Stomach (tissue), 8 donors: ENCODE measurements at regions not wholly inside any gene's neighbourhood (a gene's known extent, or its start where the extent isn't known, plus 50 kb on each side); places are given as distances from the start of the nearest gene placed in this dataset.
A peak's percentile ranks its signal among the peaks of the same experiment; 100 is the strongest.

Experiments used
- DNase-seq, 2 donors: peaks; one replicate each; pipeline versions ENCODE4 v3.0.0 to v3.0.0-alpha.2; 2013 to 2019
- H3K27ac ChIP-seq, 5 donors: fragments of 200-600 bp in 4 of 5; sonication (generic) in 4 of 5; one replicate each; pipeline ENCODE4 v1.5.1; 2013 to 2019; ENCODE audit warnings: mild to moderate bottlenecking in 1 of 5, moderate library complexity in 1 of 5
- H3K27me3 ChIP-seq, 3 donors: fragments of 200-600 bp; sonication (generic); one replicate each; pipeline ENCODE4 v1.5.1; 2017 to 2019; ENCODE audit warnings: mixed run types in 1 of 3
- H3K36me3 ChIP-seq, 4 donors: fragments of 200-600 bp; sonication (generic); 1 replicate in 3 of 4; 2 replicates in 1 of 4; pipeline ENCODE4 v1.5.1; 2016 to 2019
- H3K4me1 ChIP-seq, 4 donors: fragments of 200-600 bp; sonication (generic); one replicate each; pipeline ENCODE4 v1.5.1; 2016 to 2019
- H3K4me3 ChIP-seq, 4 donors: fragments of 200-600 bp; sonication (generic) in 3 of 4; one replicate each; pipeline ENCODE4 v1.5.1; 2016 to 2019; ENCODE audit warnings: mild to moderate bottlenecking in 1 of 4
- H3K9me3 ChIP-seq, 4 donors: fragments of 200-600 bp; sonication (generic); one replicate each; pipeline ENCODE4 v1.5.1; 2016 to 2019
- CTCF ChIP-seq, 7 experiments: fragments of 450-650 bp in 4 of 7; fragments of 200-600 bp in 3 of 7; sonication (generic) in 3 of 7; IDR thresholded peaks; one replicate each; pipeline ENCODE4 v1.5.1; 2016 to 2019; ENCODE audit warnings: antibody characterized with exemption in 7 of 7, control low read depth in 2 of 7, mild to moderate bottlenecking in 1 of 7
- EP300 ChIP-seq: sonication (generic); formaldehyde crosslinking; IDR thresholded peaks from one replicate; pipeline ENCODE4 v1.6.1; 2017; ENCODE audit warnings: antibody characterized with exemption
- POLR2A ChIP-seq, 4 donors: fragments of 450-650 bp; IDR thresholded peaks; one replicate each; pipeline ENCODE4 v1.6.1; 2016; ENCODE audit warnings: antibody characterized with exemption in 4 of 4, control low read depth in 2 of 4, mild to moderate bottlenecking in 1 of 4, moderate library complexity in 1 of 4
- POLR2AphosphoS5 ChIP-seq, 3 donors: sonication (generic); formaldehyde crosslinking; IDR thresholded peaks; one replicate each; pipeline ENCODE4 v1.6.1; 2016; ENCODE audit warnings: antibody characterized with exemption in 3 of 3
- WGBS, 5 donors: extraction: QIAGEN DNeasy Blood & Tissue Kit in 3 of 5; methylation state at CpG; one replicate each; pipeline versions ENCODE4 v1.1.5 to v1.1.7; 2013 to 2018; 5-methylcytosine and 5-hydroxymethylcytosine counted together
- intact Hi-C: fragments of 100-400 bp; cut with DNase I; formaldehyde crosslinking; loops from one replicate; pipeline ENCODE4 v1.15.1; 2023; ENCODE audit warnings: low total_unique reads
- donor health status: healthy with polysubstance abuse.
- donor health status: Bipolar disorder and iron deficiency.
- donor health status: healthy.

- 25 to 34% (median 29%) methylated on average over 13 of the region's 13 CpGs for whole genome bisulfite sequencing, 5 donors
- TF ChIP-seq POLR2A (IDR thresholded peaks at IDR 0.05) = no peak
- TF ChIP-seq POLR2AphosphoS5 (IDR thresholded peaks at IDR 0.05) = no peak
- TF ChIP-seq CTCF (IDR thresholded peaks at IDR 0.05) = no peak
- TF ChIP-seq EP300 = no peak
- no peak overlapping the region for H3K27ac ChIP-seq
- H3K9me3 ChIP-seq = no peaks in the 10 kb centered on the region
- no peak overlapping the region for H3K4me3 ChIP-seq
- no peaks in the 10 kb centered on the region for H3K36me3 ChIP-seq
- intact Hi-C loops = no loop called here
- peaks cover 0 to 56% (median 14%) of the 10 kb centered on the region in 3 donors for H3K27me3 ChIP-seq
- peak in 1 of 2 donors; percentile 48 for DNase-seq
- H3K4me1 ChIP-seq = peaks cover 0 to 5% (median 2%) of the 10 kb centered on the region in 4 donors
These were observed 292.9 kb downstream of the NSG2 start for GRCh38 chr5:174338185-174339010.

GRCh38 chr5:174339130-174339529 is 293.6 kb downstream of the NSG2 start:
- 75 to 92% (median 89%) methylated on average over 4 of the region's 4 CpGs for WGBS, 5 donors
- DNase-seq = no peak
- Histone ChIP-seq H3K36me3 (no peaks in the 10 kb centered on the region), H3K4me3 (no peak overlapping the region), H3K27ac (no peak overlapping the region), H3K9me3 (no peaks in the 10 kb centered on the region), H3K27me3 (peaks cover 0 to 56% (median 14%) of the 10 kb centered on the region in 3 donors), H3K4me1 (peaks cover 0 to 5% (median 2%) of the 10 kb centered on the region in 4 donors)
- TF ChIP-seq POLR2AphosphoS5 (IDR thresholded peaks at IDR 0.05) (no peak), EP300 (no peak), POLR2A (IDR thresholded peaks at IDR 0.05) (no peak), CTCF (IDR thresholded peaks at IDR 0.05) (no peak)
- intact Hi-C loops = no loop called here

- peaks cover 0 to 5% (median 4%) of the 10 kb centered on the region in 4 donors for H3K9me3 ChIP-seq
- intact Hi-C loops = no loop called here
- H3K27ac ChIP-seq = no peak overlapping the region
- peaks cover 0 to 5% (median 2%) of the 10 kb centered on the region in 4 donors for H3K4me1 ChIP-seq
- 81 to 85% (median 81%) methylated on average over 5 of the region's 5 CpGs for WGBS, 5 donors
- H3K4me3 ChIP-seq = no peak overlapping the region
- peaks cover 0 to 58% (median 14%) of the 10 kb centered on the region in 3 donors for H3K27me3 ChIP-seq
- no peaks in the 10 kb centered on the region for H3K36me3 ChIP-seq
- DNase-seq = no peak
- no peak for TF ChIP-seq EP300
These were observed 294.7 kb downstream of the NSG2 start for GRCh38 chr5:174340226-174340625.

GRCh38 chr5:174342696-174343095 is 297.2 kb downstream of the NSG2 start:
- Histone ChIP-seq H3K4me3 (no peak overlapping the region), H3K9me3 (peaks cover 0 to 8% (median 6%) of the 10 kb centered on the region in 4 donors), H3K27ac (no peak overlapping the region), H3K27me3 (peaks cover 0 to 35% (median 5%) of the 10 kb centered on the region in 3 donors), H3K36me3 (no peaks in the 10 kb centered on the region), H3K4me1 (peaks cover 0 to 4% (median 2%) of the 10 kb centered on the region in 4 donors)
- WGBS, 5 donors = 88 to 100% (median 94%) methylated on average over 1 of the region's 1 CpG
- no peak for TF ChIP-seq EP300
- TF ChIP-seq POLR2AphosphoS5 (IDR thresholded peaks at IDR 0.05) = no peak
- TF ChIP-seq POLR2A (IDR thresholded peaks at IDR 0.05) = no peak
- TF ChIP-seq CTCF (IDR thresholded peaks at IDR 0.05) = no peak
- DNase-seq = no peak
- intact Hi-C loops = no loop called here

- H3K27ac ChIP-seq = no peak overlapping the region
- peaks cover 0 to 8% (median 6%) of the 10 kb centered on the region in 4 donors for H3K9me3 ChIP-seq
- H3K4me1 ChIP-seq = no peaks in the 10 kb centered on the region
- H3K36me3 ChIP-seq = no peaks in the 10 kb centered on the region
- DNase-seq = no peak
- intact Hi-C loops = no loop called here
- no peak for TF ChIP-seq CTCF (IDR thresholded peaks at IDR 0.05)
- 59 to 75% (median 68%) methylated on average over 7 of the region's 7 CpGs for WGBS, 5 donors
- no peak overlapping the region for H3K4me3 ChIP-seq
- peaks cover 0 to 25% (median 5%) of the 10 kb centered on the region in 3 donors for H3K27me3 ChIP-seq
These were observed 298.3 kb downstream of the NSG2 start for GRCh38 chr5:174343826-174344225.
